ENCODE measurements at regions not wholly inside any gene's neighbourhood (a gene's known extent, or its start where the extent isn't known, plus 50 kb on each side); places are given as distances from the start of the nearest gene placed in this dataset.

- no peaks in the 10 kb centered on the region; the same call in 1 of the 2 replicates for H3K27me3 ChIP-seq (ENCODE audit: low read length)
- H2AFZ ChIP-seq (ENCODE audit: low read depth, low read length, severe bottlenecking), result no peak overlapping the region
- H3K36me3 ChIP-seq (ENCODE audit: low read length), result no peaks in the 10 kb centered on the region
- no peak overlapping the region for H3K27ac ChIP-seq (ENCODE audit: low read depth, low read length)
- H3K9ac ChIP-seq (ENCODE audit: low read length), result no peak overlapping the region
- TF ChIP-seq EZH2phosphoT487 (conservative IDR thresholded peaks at IDR 0.05; ENCODE audit: low read length), result no peak
- TF ChIP-seq, protein P1, sequence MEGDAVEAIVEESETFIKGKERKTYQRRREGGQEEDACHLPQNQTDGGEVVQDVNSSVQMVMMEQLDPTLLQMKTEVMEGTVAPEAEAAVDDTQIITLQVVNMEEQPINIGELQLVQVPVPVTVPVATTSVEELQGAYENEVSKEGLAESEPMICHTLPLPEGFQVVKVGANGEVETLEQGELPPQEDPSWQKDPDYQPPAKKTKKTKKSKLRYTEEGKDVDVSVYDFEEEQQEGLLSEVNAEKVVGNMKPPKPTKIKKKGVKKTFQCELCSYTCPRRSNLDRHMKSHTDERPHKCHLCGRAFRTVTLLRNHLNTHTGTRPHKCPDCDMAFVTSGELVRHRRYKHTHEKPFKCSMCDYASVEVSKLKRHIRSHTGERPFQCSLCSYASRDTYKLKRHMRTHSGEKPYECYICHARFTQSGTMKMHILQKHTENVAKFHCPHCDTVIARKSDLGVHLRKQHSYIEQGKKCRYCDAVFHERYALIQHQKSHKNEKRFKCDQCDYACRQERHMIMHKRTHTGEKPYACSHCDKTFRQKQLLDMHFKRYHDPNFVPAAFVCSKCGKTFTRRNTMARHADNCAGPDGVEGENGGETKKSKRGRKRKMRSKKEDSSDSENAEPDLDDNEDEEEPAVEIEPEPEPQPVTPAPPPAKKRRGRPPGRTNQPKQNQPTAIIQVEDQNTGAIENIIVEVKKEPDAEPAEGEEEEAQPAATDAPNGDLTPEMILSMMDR (IDR thresholded peaks at IDR 0.05; ENCODE audit: insufficient read depth, low read length, poor library complexity, severe bottlenecking), result no peak
- no peaks in the 10 kb centered on the region for H3K79me2 ChIP-seq (ENCODE audit: insufficient read depth, low read length)
- H3F3A ChIP-seq (ENCODE audit: insufficient read depth), result no peaks in the 10 kb centered on the region
- no peaks in the 10 kb centered on the region for H3K9me2 ChIP-seq (replicated peaks; ENCODE audit: insufficient read depth, low read length)
- H3K4me3 ChIP-seq (ENCODE audit: insufficient read depth, low read length, poor library complexity, severe bottlenecking), result no peak overlapping the region
- H3K9me3 ChIP-seq (ENCODE audit: insufficient read depth, low read length), result no peaks in the 10 kb centered on the region
- H3K4me2 ChIP-seq (ENCODE audit: low read depth, low read length, poor library complexity, severe bottlenecking), result no peak overlapping the region
- H4K20me1 ChIP-seq (ENCODE audit: low read depth, low read length), result no peaks in the 10 kb centered on the region
These were observed 117.4 kb upstream of the RTL1 start for GRCh38 chr14:101020834-101021370.

GRCh38 chr14:101022121-101022520, 118.6 kb upstream of the RTL1 start:
- Histone ChIP-seq H3K9me3 (ENCODE audit: insufficient read depth, low read length) (no peaks in the 10 kb centered on the region), H4K20me1 (ENCODE audit: low read depth, low read length) (no peaks in the 10 kb centered on the region), H3K9me2 (replicated peaks; ENCODE audit: insufficient read depth, low read length) (no peaks in the 10 kb centered on the region), H3K9ac (ENCODE audit: low read length) (no peak overlapping the region), H3K27me3 (ENCODE audit: low read length) (no peaks in the 10 kb centered on the region; the same call in 1 of the 2 replicates), H2AFZ (ENCODE audit: low read depth, low read length, severe bottlenecking) (no peak overlapping the region), H3K79me2 (ENCODE audit: insufficient read depth, low read length) (no peaks in the 10 kb centered on the region), H3K4me2 (ENCODE audit: low read depth, low read length, poor library complexity, severe bottlenecking) (no peak overlapping the region), H3K27ac (ENCODE audit: low read depth, low read length) (no peak overlapping the region), H3K36me3 (ENCODE audit: low read length) (no peaks in the 10 kb centered on the region), H3F3A (ENCODE audit: insufficient read depth) (no peaks in the 10 kb centered on the region), H3K4me3 (ENCODE audit: insufficient read depth, low read length, poor library complexity, severe bottlenecking) (no peak overlapping the region)
- TF ChIP-seq, protein P1 (IDR thresholded peaks at IDR 0.05; ENCODE audit: insufficient read depth, low read length, poor library complexity, severe bottlenecking), result no peak
- TF ChIP-seq EZH2phosphoT487 (conservative IDR thresholded peaks at IDR 0.05; ENCODE audit: low read length), result no peak

GRCh38 chr14:101022916-101023435, 119.5 kb upstream of the RTL1 start:
- H3K9me2 ChIP-seq (replicated peaks; ENCODE audit: insufficient read depth, low read length), result no peaks in the 10 kb centered on the region
- no peaks in the 10 kb centered on the region; the same call in 1 of the 2 replicates for H3K27me3 ChIP-seq (ENCODE audit: low read length)
- no peaks in the 10 kb centered on the region for H4K20me1 ChIP-seq (ENCODE audit: low read depth, low read length)
- no peak overlapping the region for H3K27ac ChIP-seq (ENCODE audit: low read depth, low read length)
- H3F3A ChIP-seq (ENCODE audit: insufficient read depth), result no peaks in the 10 kb centered on the region
- H3K36me3 ChIP-seq (ENCODE audit: low read length), result no peaks in the 10 kb centered on the region
- no peak overlapping the region for H3K9ac ChIP-seq (ENCODE audit: low read length)
- TF ChIP-seq, protein P1 (IDR thresholded peaks at IDR 0.05; ENCODE audit: insufficient read depth, low read length, poor library complexity, severe bottlenecking), result no peak
- TF ChIP-seq EZH2phosphoT487 (conservative IDR thresholded peaks at IDR 0.05; ENCODE audit: low read length), result no peak
- H3K4me2 ChIP-seq (ENCODE audit: low read depth, low read length, poor library complexity, severe bottlenecking), result no peak overlapping the region
- H3K4me3 ChIP-seq (ENCODE audit: insufficient read depth, low read length, poor library complexity, severe bottlenecking), result no peak overlapping the region
- no peak overlapping the region for H2AFZ ChIP-seq (ENCODE audit: low read depth, low read length, severe bottlenecking)
- no peaks in the 10 kb centered on the region for H3K79me2 ChIP-seq (ENCODE audit: insufficient read depth, low read length)
- no peaks in the 10 kb centered on the region for H3K9me3 ChIP-seq (ENCODE audit: insufficient read depth, low read length)
